GM12874 (cell line): ENCODE measurements at regions not wholly inside any gene's neighbourhood (a gene's known extent, or its start where the extent isn't known, plus 50 kb on each side); places are given as distances from the start of the nearest gene placed in this dataset.

ENCODE experiments used
- CTCF ChIP-seq: IDR thresholded peaks from 2 replicates; pipeline ENCODE4 v1.5.1; 2011; ENCODE audit warnings: low read depth, mild to moderate bottlenecking, control low read depth, low read length, moderate library complexity; ENCODE audit not compliant: insufficient read depth

GRCh38 chr20:26354511-26354910, 657.9 kb upstream of the ZNF337 start:
- TF ChIP-seq CTCF, result no peak

- TF ChIP-seq CTCF, result no peak
Measured at GRCh38 chr20:26347396-26347795, 650.7 kb upstream of the ZNF337 start.

GRCh38 chr20:26324177-26324576, 627.5 kb upstream of the ZNF337 start:
- TF ChIP-seq CTCF, result no peak

- no peak for TF ChIP-seq CTCF
Measured at GRCh38 chr20:26315054-26315453, 618.4 kb upstream of the ZNF337 start.

- TF ChIP-seq CTCF, result no peak
Measured at GRCh38 chr20:26308961-26309360, 612.3 kb upstream of the ZNF337 start.

- TF ChIP-seq CTCF, result no peak
Measured at GRCh38 chr20:26295006-26295405, 598.4 kb upstream of the ZNF337 start.

GRCh38 chr20:26279238-26279637, 582.6 kb upstream of the ZNF337 start:
- TF ChIP-seq CTCF, result no peak

- no peak for TF ChIP-seq CTCF
Measured at GRCh38 chr20:26277339-26277738, 580.7 kb upstream of the ZNF337 start.
